ENCODE measurements at regions not wholly inside any gene's neighbourhood (a gene's known extent, or its start where the extent isn't known, plus 50 kb on each side); places are given as distances from the start of the nearest gene placed in this dataset.

DNA sequence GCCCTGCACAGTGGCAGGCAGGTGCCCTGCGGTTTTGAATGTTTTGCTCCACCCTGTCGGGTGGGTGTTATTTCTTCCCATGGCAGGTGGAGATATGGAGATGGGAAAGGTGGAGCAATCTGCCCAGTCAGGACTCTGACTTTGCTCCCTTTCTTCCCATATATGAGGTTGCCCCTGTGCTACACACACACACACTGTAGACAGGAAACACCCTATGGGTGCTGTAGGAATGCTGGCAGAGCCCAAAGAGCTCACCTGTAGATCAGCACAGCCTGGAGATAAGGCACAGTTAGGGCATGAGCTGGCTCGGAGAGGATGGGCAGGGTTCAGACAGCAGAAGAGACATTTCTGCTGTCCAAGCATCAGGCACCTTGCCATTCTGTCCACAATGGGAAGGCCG lies 246.0 kb upstream of the AJAP1 start:
- Mint-ChIP-seq H3K36me3 (no peaks in the 10 kb centered on the region), H3K27ac (no peak overlapping the region)

DNA sequence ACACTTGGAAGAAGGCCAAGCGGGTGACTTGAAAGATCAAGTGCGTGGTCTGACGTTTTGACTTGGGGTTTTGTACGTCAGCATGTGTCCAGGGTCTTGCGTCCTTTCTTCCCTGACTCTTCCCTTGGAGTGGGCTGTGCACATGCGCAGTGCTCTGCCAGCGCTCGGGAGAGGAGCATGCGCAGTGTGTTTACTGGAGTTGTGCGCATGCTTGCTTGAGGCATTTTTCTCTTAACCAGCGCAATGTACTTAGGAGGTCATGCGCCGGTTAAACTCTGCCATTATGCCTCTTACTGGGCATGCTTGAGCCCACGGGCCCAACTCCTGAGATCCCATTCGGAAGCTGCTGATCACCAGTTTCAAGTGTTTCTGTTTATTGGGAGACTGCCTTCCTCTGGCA lies 242.5 kb upstream of the AJAP1 start:
- no peaks in the 10 kb centered on the region for H3K9me3 ChIP-seq (ENCODE audit: low read length)
- H3K4me3 Mint-ChIP-seq = no peak overlapping the region
- no peaks in the 10 kb centered on the region for H3K36me3 Mint-ChIP-seq
- H3K4me1 ChIP-seq (ENCODE audit: insufficient read depth, low read length) = no peaks in the 10 kb centered on the region
- H3K27me3 ChIP-seq (ENCODE audit: insufficient read depth, low read length, poor library complexity, severe bottlenecking) = no peaks in the 10 kb centered on the region
- DNase-seq = no peak
- H3K27me3 Mint-ChIP-seq = peaks cover 3% of the 10 kb centered on the region in 2 donors
- H3K4me1 Mint-ChIP-seq = no peaks in the 10 kb centered on the region
- H3K36me3 ChIP-seq (ENCODE audit: insufficient read depth, low read length) = no peaks in the 10 kb centered on the region
- H3K4me3 ChIP-seq (ENCODE audit: low read length) = no peak overlapping the region
- H3K27ac Mint-ChIP-seq = no peak overlapping the region
- ChIA-PET POLR2A (no interaction called here), CTCF (no interaction called here)
- no peak overlapping the region for H3K27ac ChIP-seq (ENCODE audit: low read depth, low read length)
- peaks cover 0 to 7% (median 2%) of the 10 kb centered on the region in 5 donors for H3K9me3 Mint-ChIP-seq

More for the DNA sequence above, 246.0 kb upstream of the AJAP1 start:
- ChIA-PET POLR2A (no interaction called here), CTCF (no interaction called here)
- DNase-seq = no peak
- H3K4me1 ChIP-seq (ENCODE audit: insufficient read depth, low read length) = no peaks in the 10 kb centered on the region
- Mint-ChIP-seq H3K4me3 (no peak overlapping the region), H3K4me1 (no peaks in the 10 kb centered on the region), H3K27me3 (peaks cover 0 to 5% of the 10 kb centered on the region in 2 donors), H3K9me3 (peaks cover 0 to under 1% (median 0%) of the 10 kb centered on the region in 5 donors)
- H3K27me3 ChIP-seq (ENCODE audit: insufficient read depth, low read length, poor library complexity, severe bottlenecking) = no peaks in the 10 kb centered on the region
- H3K9me3 ChIP-seq (ENCODE audit: low read length) = no peaks in the 10 kb centered on the region
- no peak overlapping the region for H3K4me3 ChIP-seq (ENCODE audit: low read length)
- no peak overlapping the region for H3K27ac ChIP-seq (ENCODE audit: low read depth, low read length)
- no peaks in the 10 kb centered on the region for H3K36me3 ChIP-seq (ENCODE audit: insufficient read depth, low read length)

DNA sequence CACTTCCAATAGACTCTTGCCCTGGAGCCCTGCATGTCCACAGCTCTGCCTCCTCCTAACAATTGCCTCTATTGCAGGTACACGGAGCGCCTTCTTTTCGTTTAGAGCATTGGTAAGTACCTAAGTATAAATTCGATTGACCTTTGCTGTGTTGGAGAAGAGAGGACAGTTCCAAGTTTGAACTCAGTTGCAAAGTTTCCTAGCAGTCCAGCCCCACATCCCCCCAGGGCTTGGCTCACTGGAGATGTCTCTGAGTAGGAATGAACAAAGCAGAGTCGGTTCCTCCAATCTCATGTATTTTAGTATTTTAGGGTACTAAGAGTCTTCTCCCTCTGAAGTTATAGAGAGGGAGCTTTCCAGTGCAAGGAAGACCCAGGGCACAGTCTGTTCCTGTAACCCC lies 238.9 kb upstream of the AJAP1 start:
- POLR2A ChIA-PET = no interaction called here
- no peak overlapping the region for H3K4me3 Mint-ChIP-seq

DNA sequence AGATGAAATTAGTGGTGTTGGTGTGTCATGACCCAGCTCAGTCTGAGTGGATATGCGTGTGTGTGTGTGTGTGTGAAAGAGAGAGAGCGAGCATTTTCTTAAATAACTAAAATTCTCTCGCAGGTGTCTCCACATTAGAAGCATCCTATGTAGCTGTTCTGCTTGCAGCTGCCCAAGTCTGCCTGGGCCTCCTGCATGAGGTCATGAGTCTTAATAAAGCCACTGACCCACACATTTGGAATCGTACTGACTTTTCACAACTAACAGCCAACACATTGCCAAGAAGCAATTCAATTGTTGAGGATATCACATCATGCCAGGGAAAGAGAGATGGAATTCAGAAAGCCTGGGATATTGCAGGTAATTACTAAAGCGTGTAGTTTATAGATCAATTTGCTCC lies 238.2 kb upstream of the AJAP1 start:
- CTCF ChIA-PET = no interaction called here
- POLR2A ChIA-PET = no interaction called here
- no peaks in the 10 kb centered on the region for H3K36me3 ChIP-seq (ENCODE audit: insufficient read depth, low read length)
- no peaks in the 10 kb centered on the region for H3K36me3 Mint-ChIP-seq
- no peaks in the 10 kb centered on the region for H3K9me3 ChIP-seq (ENCODE audit: low read length)
- H3K9me3 Mint-ChIP-seq = peaks cover 2 to 11% (median 5%) of the 10 kb centered on the region in 5 donors
- no peak overlapping the region for H3K27ac ChIP-seq (ENCODE audit: low read depth, low read length)
- H3K27me3 ChIP-seq (ENCODE audit: insufficient read depth, low read length, poor library complexity, severe bottlenecking) = no peaks in the 10 kb centered on the region
- DNase-seq = no peak
- H3K4me3 ChIP-seq (ENCODE audit: low read length) = no peak overlapping the region
- H3K4me1 ChIP-seq (ENCODE audit: insufficient read depth, low read length) = no peaks in the 10 kb centered on the region
- H3K27me3 Mint-ChIP-seq = peaks cover 7 to 18% of the 10 kb centered on the region in 2 donors
- H3K4me1 Mint-ChIP-seq = no peaks in the 10 kb centered on the region
- no peak overlapping the region for H3K27ac Mint-ChIP-seq
- H3K4me3 Mint-ChIP-seq = no peak overlapping the region

More for the DNA sequence above, 238.9 kb upstream of the AJAP1 start:
- no peaks in the 10 kb centered on the region for H3K27me3 ChIP-seq (ENCODE audit: insufficient read depth, low read length, poor library complexity, severe bottlenecking)
- H3K4me1 ChIP-seq (ENCODE audit: insufficient read depth, low read length) = no peaks in the 10 kb centered on the region
- no peaks in the 10 kb centered on the region for H3K36me3 ChIP-seq (ENCODE audit: insufficient read depth, low read length)
- Mint-ChIP-seq H3K27ac (no peak overlapping the region), H3K9me3 (peaks cover 0 to 9% (median 3%) of the 10 kb centered on the region in 5 donors), H3K4me1 (no peaks in the 10 kb centered on the region), H3K27me3 (peaks cover 7 to 14% of the 10 kb centered on the region in 2 donors), H3K36me3 (no peaks in the 10 kb centered on the region)
- no peak overlapping the region for H3K4me3 ChIP-seq (ENCODE audit: low read length)
- no peak overlapping the region for H3K27ac ChIP-seq (ENCODE audit: low read depth, low read length)
- CTCF ChIA-PET = no interaction called here
- H3K9me3 ChIP-seq (ENCODE audit: low read length) = no peaks in the 10 kb centered on the region
- no peak for DNase-seq

DNA sequence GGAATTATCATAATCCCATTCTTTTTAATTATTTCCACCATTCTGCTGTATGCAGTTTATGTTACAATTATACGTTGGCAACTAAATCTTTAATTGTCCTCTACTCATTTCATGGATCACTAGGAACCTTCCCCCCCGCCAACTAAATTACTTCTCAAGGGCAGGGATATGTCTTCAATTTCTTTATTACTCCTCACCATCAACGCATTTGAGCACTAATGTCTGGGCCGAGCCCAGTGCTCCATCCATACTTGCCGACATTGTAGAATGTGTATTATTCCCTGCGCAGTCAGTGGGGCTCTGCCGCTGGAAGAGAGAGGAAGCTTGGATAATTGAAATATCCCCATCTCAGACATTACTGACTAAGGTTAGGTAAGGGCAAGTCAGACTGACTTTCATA lies 236.4 kb upstream of the AJAP1 start:
- H3K27ac Mint-ChIP-seq = no peak overlapping the region

DNA sequence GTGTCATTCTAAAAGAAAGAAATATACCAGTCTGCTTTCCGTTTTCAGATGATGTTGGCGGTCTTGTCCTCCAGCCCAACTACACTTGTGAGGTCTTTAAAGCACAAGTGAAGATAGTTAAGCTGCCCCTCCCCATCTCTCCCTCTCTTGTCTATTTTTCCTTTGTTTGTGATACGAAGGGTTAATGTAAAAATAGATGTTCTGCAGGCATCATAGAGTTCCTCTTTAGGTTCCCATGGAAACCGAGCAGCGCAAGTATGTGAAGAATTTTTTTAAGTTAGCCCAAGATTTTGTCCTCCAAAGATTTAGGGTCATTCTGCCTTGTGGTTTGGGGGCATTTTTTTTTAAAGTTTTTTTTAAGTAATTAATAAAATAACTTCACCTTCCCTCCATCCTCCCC lies 232.4 kb upstream of the AJAP1 start:
- POLR2A ChIA-PET = no interaction called here
- no peak overlapping the region for H3K27ac ChIP-seq (ENCODE audit: low read depth, low read length)
- H3K27me3 Mint-ChIP-seq = peaks cover 9 to 28% of the 10 kb centered on the region in 2 donors
- H3K27me3 ChIP-seq (ENCODE audit: insufficient read depth, low read length, poor library complexity, severe bottlenecking) = no peaks in the 10 kb centered on the region
- no peak overlapping the region for H3K4me3 ChIP-seq (ENCODE audit: low read length)
- no peak overlapping the region for H3K27ac Mint-ChIP-seq
- DNase-seq = no peak
- H3K4me3 Mint-ChIP-seq = no peak overlapping the region
- CTCF ChIA-PET = no interaction called here
- no peaks in the 10 kb centered on the region for H3K9me3 ChIP-seq (ENCODE audit: low read length)
- no peaks in the 10 kb centered on the region for H3K36me3 ChIP-seq (ENCODE audit: insufficient read depth, low read length)
- no peaks in the 10 kb centered on the region for H3K4me1 Mint-ChIP-seq
- H3K36me3 Mint-ChIP-seq = no peaks in the 10 kb centered on the region
- no peaks in the 10 kb centered on the region for H3K4me1 ChIP-seq (ENCODE audit: insufficient read depth, low read length)
- H3K9me3 Mint-ChIP-seq = peaks cover 0 to 6% (median 4%) of the 10 kb centered on the region in 5 donors

More for the DNA sequence above, 236.4 kb upstream of the AJAP1 start:
- Mint-ChIP-seq H3K27me3 (peaks cover 6 to 28% of the 10 kb centered on the region in 2 donors), H3K9me3 (peaks cover 2 to 11% (median 5%) of the 10 kb centered on the region in 5 donors), H3K36me3 (no peaks in the 10 kb centered on the region), H3K4me1 (no peaks in the 10 kb centered on the region), H3K4me3 (no peak overlapping the region)
- no peaks in the 10 kb centered on the region for H3K9me3 ChIP-seq (ENCODE audit: low read length)
- H3K27me3 ChIP-seq (ENCODE audit: insufficient read depth, low read length, poor library complexity, severe bottlenecking) = no peaks in the 10 kb centered on the region
- ChIA-PET CTCF (no interaction called here), POLR2A (no interaction called here)
- no peaks in the 10 kb centered on the region for H3K36me3 ChIP-seq (ENCODE audit: insufficient read depth, low read length)
- H3K4me3 ChIP-seq (ENCODE audit: low read length) = no peak overlapping the region
- DNase-seq = no peak
- H3K4me1 ChIP-seq (ENCODE audit: insufficient read depth, low read length) = no peaks in the 10 kb centered on the region
- no peak overlapping the region for H3K27ac ChIP-seq (ENCODE audit: low read depth, low read length)

DNA sequence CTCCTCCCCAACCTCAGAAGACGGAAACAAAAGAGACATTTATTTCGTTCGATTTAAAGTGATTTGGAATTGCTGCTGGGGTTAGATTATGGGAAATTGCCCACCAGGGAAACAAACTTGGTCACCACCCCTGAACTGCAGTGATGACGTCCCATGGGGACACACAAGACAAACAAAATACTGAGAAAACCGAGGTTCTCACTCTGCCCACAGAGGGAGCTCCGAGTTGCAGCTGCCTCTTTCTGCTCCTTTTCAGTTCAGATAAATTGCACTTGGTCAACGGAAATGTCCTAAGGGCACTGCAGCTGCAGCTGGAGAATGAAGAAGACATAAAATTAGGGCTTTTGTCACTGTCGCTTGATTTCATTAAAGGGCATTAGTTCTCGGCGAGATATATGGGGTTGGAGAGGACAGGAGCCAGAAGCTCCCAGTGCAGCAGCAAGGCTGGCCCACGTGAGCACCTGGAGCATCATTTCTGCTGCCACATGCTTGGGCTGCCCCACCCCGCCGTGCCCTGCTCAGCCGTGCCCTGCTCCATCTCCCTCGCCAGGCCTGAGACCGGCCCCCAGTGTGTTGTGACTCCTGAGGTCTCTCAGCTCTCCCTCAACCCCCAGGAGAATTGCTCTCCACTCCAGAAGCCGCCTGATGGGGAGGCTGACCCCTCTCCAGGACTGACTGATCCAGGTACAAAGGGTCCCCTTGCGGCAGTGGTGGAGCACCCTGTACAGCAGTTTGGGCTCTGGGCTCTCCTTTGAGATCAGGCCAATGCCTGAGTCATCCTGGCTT lies 231.7 kb upstream of the AJAP1 start:
- peaks cover 5 to 23% of the 10 kb centered on the region in 2 donors for H3K27me3 Mint-ChIP-seq
- no peaks in the 10 kb centered on the region for H3K4me1 Mint-ChIP-seq
- no peak overlapping the region for H3K27ac Mint-ChIP-seq
- no peaks in the 10 kb centered on the region for H3K36me3 Mint-ChIP-seq
- Histone ChIP-seq H3K27me3 (ENCODE audit: insufficient read depth, low read length, poor library complexity, severe bottlenecking) (no peaks in the 10 kb centered on the region), H3K27ac (ENCODE audit: low read depth, low read length) (no peak overlapping the region), H3K4me3 (ENCODE audit: low read length) (no peak overlapping the region), H3K36me3 (ENCODE audit: insufficient read depth, low read length) (no peaks in the 10 kb centered on the region), H3K4me1 (ENCODE audit: insufficient read depth, low read length) (no peaks in the 10 kb centered on the region), H3K9me3 (ENCODE audit: low read length) (no peaks in the 10 kb centered on the region)
- ChIA-PET CTCF (no interaction called here), POLR2A (no interaction called here)
- DNase-seq = no peak
- no peak overlapping the region for H3K4me3 Mint-ChIP-seq
- H3K9me3 Mint-ChIP-seq = peaks cover 0 to 6% (median 4%) of the 10 kb centered on the region in 5 donors

DNA sequence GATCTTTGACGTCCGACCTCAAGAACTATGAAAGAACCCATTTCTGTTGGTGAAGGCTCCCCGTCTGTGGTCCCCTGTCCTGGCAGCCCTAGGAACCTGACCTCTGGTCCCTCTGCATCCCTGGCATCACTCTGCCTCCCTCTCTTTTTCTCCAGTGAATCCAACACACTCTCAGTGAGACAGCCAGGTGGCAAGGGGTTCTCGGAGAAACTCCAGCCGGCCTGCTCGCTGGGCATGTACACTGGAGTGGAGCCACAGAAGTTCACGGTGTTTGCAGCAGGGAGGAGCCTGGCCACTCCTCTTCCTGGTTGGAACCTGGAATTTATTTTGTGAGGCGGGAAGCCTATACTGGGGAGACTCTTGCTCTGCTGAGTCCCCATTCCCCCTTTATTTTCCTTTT lies 230.2 kb upstream of the AJAP1 start:
- Mint-ChIP-seq H3K36me3 (no peaks in the 10 kb centered on the region), H3K27ac (no peak overlapping the region), H3K27me3 (peaks cover 5 to 18% of the 10 kb centered on the region in 2 donors), H3K4me1 (no peaks in the 10 kb centered on the region), H3K9me3 (peaks cover 0 to 6% (median 4%) of the 10 kb centered on the region in 5 donors), H3K4me3 (no peak overlapping the region)
- no peak for DNase-seq
- Histone ChIP-seq H3K9me3 (ENCODE audit: low read length) (no peaks in the 10 kb centered on the region), H3K4me3 (ENCODE audit: low read length) (no peak overlapping the region), H3K4me1 (ENCODE audit: insufficient read depth, low read length) (no peaks in the 10 kb centered on the region), H3K27ac (ENCODE audit: low read depth, low read length) (no peak overlapping the region), H3K36me3 (ENCODE audit: insufficient read depth, low read length) (no peaks in the 10 kb centered on the region), H3K27me3 (ENCODE audit: insufficient read depth, low read length, poor library complexity, severe bottlenecking) (no peaks in the 10 kb centered on the region)
- ChIA-PET POLR2A (no interaction called here), CTCF (no interaction called here)

Data from CD8-positive, alpha-beta memory T cell (primary cell).